NCI-H2171 treated with DMSO at 0.1 percent for 48 hours (cell line): ENCODE measurements at regions not wholly inside any gene's neighbourhood (a gene's known extent, or its start where the extent isn't known, plus 50 kb on each side); places are given as distances from the start of the nearest gene placed in this dataset.
A peak's percentile ranks its signal among the peaks of the same experiment; 100 is the strongest.
"Not testable (repeated sequence)": the region's sequence is repeated elsewhere in the genome, so short reads cannot be mapped to it uniquely, and the experiment has no call there.

ENCODE experiments used
- DNase-seq: peaks from one replicate; lab custom pipeline; 2025; lab: John Stamatoyannopoulos, UW

DNA sequence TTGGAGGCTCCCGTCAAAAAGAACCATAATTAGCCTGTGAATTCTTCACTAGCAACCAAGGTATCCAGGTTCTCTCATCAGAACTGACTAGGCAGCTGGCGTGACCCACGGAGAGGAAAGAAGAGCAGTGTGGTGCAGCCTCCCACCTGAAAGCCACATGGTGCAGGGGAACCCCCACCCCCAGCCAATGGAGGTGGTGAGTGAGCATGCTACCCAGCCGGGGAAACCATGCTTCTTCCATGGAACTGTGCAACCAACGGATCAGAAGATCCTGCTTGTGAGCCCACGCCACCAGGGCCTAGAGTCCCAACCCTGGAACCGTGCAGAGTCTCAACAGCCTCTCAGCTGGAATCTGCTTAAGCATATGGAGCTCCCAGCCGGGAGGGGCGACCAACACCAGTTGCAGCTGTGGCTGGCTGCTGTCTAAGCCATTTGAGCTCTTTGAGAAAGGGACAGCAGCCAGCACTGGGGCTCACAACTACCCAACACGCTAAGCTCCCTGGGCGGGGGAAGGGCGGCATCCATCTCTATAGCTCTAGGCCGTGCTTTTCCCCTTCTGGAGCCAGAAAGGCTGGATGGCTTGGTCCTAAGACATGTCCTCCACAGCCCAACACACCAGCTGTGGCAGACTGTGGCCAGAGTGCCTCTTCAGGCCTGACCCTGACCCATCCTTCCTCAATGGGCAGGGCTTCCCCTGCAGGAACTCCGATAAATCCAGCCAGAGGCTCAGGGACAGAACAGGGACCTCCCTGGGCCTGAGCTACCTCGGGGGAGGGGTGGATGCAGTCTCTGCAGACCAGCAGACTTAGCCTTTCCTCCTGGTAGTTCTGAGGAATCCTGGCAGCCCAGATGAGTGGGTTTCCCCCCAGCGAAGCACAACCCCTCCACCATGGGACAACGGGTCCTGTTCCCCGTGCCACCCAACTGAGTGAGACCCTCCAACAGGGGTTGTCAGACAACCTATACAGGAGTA lies 151.4 kb upstream of the NXPH2 start:
- peak; percentile 50 for DNase-seq

DNA sequence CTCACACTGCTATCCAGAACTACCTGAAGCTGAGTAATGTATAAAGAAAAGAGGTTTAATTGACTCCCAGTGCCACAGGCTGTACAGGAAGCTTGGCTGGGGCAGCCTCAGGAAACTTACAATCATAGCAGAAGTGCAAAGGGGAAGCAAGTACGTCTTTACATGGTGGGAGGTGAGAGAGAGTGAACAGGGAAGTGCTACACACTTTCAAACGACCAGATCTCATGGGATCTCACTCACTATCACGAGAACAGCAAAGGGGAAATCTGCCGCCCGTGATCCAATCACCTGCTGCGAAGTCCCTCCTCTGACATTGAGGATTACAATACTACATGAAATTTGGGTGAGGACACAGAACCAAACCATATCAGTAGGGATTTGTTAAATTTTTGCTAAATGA lies 150.4 kb upstream of the NXPH2 start:
- no peak for DNase-seq

DNA sequence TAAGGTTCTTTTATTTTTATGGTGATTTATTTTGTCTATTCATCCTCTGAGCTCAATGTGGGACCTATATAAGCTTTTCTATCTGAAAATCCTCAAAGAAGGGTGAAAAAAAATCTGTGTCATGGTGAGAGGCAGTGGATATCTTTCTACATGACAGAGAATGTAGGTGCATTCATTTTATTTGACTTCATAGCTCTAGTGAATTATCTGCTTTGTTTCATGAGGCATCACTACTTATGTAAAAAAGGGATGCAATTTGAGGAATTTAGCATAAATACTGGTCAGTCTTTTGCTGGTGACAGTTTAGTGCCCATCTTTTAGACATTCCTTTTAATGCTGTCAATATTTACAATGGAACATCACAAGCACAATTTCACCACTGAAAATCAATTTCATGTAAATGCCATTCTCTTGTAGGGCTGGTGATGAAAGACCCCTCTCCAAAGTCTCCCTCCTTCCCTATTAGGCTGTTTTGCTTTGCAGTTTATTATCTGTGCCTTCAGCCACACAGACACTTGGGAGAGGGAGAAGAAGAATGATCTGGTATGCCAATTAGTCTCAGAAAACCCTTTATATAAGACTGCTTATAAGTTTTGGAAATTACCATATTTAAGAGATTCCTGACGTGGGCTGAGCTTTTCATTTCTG lies 148.3 kb upstream of the NXPH2 start:
- no peak for DNase-seq

DNA sequence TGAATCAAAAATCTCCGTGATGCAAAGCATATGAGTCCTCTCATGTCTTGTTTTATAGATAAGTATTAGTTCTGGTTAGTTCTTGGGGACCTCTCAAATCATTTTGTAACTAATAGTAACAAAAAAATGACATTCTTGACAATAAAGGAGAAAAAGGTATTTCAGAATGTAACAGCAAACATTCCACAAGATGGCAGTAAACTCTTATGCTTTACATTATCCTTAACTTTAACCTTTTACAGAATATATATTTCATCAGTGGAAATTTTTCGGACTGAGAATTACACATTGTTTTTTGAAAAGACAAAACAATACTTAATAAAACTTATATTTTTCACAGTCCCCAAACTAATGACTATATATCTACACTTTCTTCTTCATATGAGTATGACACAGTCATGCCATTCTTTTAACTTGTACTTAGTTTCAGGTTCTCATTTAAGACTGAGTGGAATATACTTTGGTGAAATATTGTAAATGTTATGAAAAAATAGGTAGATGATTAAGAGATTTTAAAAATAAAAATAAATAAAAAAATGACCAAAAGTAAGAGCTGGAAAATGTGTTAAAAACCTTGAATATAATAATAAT lies 142.9 kb upstream of the NXPH2 start:
- peak; percentile 60 for DNase-seq

DNA sequence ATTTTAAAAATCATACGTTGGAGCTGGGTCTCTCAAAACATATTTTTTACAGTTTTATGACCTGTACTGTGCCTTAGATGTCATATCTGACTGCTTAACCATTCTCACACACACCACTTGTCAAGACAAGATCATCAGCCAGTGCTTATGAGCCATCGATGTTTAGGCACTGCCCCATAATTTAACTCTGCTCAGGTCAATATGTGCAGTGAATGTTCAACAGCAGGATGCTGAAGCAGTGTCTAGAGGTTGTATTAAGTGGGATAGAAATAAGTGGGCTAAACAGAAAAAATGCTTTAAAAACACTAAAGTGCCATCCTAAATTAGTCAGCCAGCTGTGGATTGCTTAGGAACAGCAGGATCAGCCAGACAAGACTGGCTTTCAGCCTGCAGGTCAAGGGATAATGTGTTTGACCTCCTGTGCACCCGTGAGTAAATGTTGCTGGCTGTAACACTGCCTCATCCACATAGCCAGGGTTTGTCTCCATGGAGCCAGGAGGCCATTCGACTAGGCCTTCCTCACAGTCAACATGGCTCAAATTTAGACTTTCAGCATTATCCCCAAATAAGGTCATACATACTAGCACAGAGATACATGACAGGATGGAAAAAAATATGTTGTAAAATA lies 139.0 kb upstream of the NXPH2 start:
- DNase-seq, result peak; percentile 75

DNA sequence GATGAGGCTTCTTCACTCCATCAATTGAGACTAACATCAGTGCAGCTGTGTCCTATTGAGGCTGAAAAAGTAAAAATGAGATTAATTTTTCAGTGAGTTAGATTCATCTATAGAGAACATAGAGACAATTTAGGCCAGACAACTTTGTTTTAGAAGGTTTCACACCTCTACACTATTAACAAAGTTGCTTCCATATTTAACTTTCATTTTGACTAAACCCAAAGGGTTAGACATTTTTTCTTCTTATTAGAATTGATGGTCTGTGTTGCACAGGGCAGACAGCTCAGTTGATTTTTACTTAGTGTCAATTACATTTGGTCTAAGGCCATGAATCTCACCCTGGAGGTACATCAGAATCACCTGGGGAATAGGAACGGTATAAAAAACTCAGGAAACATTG lies 130.2 kb upstream of the NXPH2 start:
- no peak for DNase-seq

DNA sequence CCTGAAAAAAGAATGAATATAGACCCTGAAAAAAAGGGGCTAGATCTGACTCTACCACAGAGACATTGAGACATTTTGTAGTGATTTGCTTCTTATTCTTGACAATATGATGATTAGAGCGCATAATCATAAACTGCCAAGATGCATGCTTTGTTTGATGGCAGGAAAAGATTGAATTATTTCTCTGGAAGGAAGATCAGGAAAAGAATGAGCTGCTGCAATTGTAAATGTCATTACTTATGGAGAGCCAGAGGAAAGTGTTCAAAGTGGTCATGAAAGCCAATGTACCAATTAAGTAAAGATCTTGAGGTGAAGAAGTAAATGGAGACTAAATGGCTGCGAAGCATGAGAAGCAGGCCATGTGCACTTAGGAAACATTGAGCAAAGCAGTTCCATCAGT lies 126.4 kb upstream of the NXPH2 start:
- no peak for DNase-seq

DNA sequence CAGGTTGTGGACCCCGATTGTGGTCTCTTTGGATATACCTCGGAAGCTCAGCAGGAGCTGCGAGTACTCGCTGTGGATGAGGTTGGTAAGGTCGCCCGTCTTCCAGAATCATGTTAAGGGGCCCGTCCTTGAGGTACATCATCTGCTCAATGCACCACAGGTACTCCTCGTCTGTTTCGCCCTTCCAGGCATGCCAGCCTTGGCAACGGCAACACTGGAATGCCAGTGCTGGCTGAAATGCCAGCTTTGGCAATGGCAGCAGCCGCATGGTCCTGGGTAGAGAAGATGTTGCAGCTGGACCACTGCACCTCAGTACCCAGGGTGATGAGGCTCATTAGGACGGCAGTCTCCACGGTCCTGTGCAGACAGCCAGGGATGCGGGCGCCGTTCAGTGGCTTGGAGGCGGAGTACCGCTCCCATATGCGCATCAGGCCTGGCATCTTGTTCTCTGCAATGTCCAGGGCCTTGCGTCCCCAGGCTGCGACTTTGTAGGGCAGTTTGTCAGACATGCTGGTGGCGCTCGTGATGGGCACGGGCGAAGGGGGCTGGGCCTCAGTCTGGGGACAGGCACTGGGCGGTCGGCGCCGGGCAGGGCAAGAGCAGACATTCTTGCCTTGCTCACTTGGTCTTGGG lies 122.2 kb upstream of the NXPH2 start:
- DNase-seq, result no peak

DNA sequence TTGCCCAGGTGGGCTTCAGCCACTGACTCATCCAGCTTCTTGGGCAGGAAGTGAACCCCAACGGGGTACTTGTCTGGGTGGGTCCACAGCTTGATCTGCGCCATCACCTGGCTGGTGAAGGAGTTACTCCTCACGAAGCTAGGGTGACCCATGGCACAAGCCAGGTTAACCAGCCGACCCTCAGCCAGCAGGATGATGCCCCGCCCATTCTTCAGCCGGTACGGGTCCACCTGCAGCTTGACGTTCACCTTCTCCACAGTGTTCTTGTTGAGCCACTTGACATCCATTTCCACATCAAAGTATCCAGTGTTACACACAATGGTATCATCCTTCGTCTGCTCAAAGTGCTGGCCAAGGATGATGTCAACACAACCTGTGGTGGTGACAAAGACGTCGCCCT lies 121.3 kb upstream of the NXPH2 start:
- no peak for DNase-seq

DNA sequence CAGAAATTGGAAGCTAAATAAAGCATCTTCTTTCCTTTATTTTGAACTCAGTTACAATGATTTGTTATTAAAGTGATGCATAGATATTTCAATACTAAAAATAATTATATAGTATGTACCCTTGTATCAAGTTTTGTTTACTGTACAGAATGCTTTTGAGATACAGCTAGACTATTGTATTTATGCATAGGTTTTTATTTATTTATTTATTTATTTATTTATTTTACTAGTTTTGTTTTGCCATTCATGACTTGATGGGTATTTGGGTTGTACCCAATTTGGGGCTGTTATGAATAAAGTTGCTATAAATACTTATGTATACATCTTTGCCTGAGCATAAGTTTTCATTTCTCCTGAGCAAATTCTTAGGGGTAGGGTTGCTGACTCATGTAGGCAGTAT lies 118.7 kb upstream of the NXPH2 start:
- no peak for DNase-seq

DNA sequence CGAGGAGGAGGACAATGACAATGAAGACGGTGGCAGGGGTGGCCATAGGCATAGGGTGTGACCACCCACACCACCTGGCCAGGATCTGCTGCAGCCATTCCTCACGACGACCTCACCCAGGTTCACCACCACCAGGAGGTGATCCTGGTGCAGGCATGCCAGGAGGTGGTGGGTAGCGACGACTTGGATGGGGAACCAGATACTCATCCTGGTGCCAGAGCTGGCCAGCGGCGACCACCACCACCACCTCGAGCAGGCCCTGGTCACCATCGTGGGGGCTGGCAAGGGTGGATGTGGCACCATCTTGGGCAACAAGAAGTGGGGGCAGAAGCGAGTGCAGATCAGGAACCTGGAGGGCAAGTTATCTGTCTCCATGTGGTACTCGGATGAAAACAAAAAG lies 117.1 kb upstream of the NXPH2 start:
- no peak for DNase-seq

DNA sequence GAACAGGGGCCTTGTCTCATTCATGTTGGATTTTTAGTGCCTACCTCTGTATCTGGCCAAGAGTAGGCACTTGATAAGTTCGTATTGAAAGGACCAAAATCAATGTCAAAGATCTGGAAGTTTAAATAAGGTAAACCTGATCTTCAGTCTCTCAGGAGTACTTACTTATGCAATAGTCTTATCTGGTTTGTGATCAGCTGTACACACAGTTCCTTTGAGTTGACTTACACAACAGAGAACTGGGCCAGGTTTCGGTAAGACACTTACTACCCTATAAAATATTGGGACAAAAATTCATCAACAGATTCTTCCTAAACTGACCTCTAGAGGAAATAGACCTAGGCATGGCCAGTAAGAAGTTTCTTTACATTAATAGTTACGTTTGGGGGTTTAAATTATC lies 113.6 kb upstream of the NXPH2 start:
- no peak for DNase-seq

DNA sequence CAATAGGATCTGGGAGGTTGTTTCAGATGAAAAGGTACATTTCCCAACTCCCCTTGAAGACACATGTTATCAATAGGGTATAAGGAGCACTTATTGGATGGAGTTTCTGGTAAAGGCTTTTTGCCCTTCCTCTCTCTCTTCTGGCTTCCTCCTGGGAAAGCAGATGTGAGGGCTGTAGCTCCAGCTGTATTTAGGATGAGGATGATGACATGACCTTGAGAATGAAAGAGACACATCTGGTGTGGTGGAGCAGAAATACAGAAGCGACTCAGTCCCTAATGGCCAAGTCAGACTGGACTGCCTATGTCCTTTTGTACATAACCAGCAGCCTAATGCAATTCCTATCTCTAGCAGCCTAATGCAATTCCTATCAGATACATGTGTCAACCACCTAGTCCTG lies 100.9 kb upstream of the NXPH2 start:
- no peak for DNase-seq

DNA sequence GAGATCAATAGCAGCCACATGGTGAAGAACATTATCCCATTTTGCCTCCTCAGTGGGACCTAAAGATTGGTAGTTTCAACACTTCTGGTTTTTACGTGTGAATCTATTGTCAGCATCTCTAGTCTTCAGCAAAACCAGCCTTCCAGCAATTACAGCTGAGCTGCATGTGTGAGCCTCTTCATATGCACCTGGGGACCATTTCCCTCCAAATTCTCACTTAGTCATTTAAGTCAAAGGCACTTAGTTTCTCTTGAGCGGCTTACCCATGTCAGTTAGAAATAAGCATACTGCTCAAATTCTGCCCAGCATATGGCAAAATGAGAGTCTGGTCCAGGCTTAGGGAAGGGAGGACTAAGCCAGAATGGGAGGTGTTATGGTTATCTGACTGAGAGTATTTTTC lies 99.7 kb upstream of the NXPH2 start:
- DNase-seq, result peak; percentile 25

DNA sequence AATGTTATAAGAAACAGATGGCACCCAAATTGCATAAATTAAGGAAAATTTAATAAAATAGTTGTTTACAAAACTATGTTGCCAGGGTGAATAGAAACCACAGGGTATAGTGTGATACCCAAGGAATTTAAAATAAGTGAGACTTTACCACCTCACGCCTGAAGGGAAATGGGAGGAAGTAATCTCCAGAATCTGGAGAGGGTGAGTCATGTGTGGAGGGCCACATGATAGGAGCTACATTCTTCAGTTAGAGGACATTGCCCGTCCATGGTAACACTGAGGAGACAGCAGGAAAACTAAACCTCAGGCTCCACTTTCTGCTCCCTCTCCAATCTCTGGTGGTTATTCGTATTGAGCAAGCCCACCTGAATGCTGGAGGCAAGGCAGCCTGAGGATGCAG lies 97.2 kb upstream of the NXPH2 start:
- no peak for DNase-seq

DNA sequence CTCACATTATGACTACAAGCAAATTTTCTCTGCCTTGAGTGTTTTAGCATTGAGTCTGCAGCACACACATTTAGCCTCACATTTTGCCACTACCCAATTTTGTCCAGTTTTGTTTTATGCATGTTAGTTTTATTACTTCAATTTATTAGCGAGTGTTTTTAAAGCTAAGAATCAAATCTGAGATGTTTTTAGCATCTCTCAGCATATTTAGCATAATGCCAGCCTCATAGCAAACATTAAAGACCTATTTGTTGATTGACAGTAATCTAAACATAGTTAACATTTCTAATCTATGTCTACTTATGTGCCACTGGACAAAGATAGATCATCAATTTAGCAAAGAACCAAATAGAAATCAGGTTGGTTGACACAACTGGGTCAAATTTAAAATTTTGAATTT lies 94.1 kb upstream of the NXPH2 start:
- DNase-seq, result no peak

DNA sequence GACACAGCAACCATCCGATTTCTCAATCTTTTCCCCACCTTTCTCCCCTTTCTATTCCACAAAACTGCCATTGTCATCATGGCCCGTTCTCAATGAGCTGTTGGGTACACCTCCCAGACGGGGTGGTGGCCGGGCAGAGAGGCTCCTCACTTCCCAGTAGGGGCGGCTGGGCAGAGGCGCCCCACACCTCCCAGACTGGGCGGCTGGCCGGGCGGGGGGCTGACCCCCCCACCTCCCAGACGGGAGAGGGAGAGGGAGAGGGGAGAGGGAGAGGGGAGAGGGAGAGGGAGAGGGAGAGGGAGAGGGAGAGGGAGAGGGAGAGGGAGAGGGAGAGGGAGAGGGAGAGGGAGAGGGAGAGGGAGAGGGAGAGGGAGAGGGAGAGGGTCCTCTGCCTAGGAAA lies 91.9 kb upstream of the NXPH2 start:
- DNase-seq, result not testable (repeated sequence)

DNA sequence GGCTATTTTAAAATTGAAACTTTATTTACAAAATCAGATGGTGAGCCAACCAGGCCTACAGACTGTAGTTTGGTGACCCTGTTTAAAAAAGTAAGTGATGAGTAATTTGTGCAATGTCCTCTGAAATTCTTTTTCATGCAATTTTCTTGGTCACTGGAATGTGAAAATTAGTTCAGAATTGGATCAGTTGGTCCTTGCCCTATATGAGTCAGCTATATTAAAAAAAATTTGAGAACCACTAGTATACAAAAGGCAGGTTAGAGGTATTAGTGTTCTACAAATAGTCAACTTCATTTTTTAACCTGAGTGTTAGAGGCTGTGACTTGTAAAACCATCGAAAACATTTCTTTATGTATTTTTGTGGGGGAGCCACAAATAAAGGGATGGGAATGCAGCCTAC lies 91.1 kb upstream of the NXPH2 start:
- no peak for DNase-seq

DNA sequence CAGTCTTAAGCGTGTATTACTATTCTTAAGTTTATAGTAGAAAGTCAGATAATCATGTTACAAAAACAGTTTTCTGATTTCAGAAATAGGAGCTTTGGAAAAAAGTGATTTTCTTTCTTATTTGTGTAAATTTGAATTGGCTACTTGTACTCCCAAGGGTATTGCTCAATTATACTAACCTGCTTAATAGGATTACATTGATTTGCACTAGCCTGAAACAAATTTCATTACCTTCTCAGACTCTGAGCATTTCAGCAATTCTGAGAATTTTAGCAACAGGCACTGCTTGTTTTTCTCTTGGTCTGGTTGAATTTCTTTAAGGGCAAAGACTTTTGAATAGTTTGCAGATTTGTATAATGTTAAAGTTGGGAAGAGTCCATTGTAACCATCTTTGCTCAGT lies 87.2 kb upstream of the NXPH2 start:
- DNase-seq, result peak; percentile 56

DNA sequence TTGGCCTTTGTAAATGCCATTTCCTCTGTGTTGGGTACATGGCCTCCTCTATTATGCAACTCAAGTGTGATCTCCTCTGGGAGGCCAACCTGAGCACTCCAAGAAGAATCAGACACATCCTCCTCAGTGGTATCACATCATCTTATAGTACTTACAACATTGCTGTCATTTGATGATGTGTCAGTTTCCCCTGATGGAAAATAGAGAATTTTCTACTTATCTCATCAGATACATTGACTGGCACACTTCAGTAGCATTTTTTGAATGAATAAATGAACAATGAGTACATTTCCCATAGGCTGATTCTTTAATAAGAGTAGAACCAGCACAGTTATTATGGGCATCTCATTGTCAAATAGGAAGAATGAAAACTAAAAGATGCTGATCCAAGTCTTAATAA lies 86.6 kb upstream of the NXPH2 start:
- no peak for DNase-seq

DNA sequence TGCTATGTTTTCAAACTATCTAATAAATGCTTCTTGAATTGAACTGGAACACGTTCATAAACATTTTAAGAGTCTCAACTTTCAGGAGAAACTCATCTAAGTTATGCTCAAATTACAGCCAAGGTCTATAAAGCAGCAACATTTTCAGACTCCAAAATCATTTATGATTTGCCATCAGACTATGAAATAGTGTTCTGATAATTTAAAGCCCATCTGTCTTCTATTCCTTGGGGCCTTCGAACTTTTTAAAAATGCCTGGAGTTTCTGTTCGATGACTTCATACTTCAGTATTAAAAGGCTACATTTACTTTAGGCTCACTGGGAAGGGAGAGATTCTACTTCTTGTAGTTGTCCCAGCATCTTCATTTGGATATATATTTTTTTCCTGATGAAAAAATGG lies 73.6 kb upstream of the NXPH2 start:
- no peak for DNase-seq

DNA sequence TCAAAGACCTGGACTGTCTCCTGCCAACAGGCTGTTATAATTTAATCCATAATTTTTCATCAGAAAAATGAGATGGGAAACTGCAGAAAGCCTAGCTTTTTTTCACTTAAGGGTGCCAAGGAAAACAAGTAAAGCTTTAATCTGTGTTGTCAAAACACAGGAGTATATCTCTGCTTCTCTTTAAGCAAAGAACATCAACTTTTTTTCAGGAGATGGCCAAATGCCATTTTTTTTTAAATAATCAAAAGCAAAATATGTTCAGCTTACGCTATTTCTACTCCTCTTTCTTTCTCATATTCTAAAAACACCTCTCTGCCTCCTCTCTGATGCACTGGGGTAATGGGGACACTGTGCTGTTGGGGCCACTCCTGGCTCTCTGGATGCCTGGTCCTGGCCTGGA lies 73.1 kb upstream of the NXPH2 start:
- no peak for DNase-seq
